Upper lobe of left lung (tissue), 4 donors: ENCODE measurements at regions not wholly inside any gene's neighbourhood (a gene's known extent, or its start where the extent isn't known, plus 50 kb on each side); places are given as distances from the start of the nearest gene placed in this dataset.

Experiments used
- POLR2AphosphoS5 ChIP-seq, 2 donors: sonication (generic); formaldehyde crosslinking; IDR thresholded peaks; one replicate each; pipeline ENCODE4 v1.5.1; 2017; ENCODE audit warnings: antibody characterized with exemption in 2 of 2
- TF ChIP-seq, protein P1 (sequence below), 6 experiments: fragments of 450-650 bp in 4 of 6; fragments of 200-600 bp in 2 of 6; sonication (generic) in 2 of 6; IDR thresholded peaks; one replicate each; pipeline ENCODE4 v1.5.1; 2016 to 2019; ENCODE audit warnings: antibody characterized with exemption in 6 of 6

DNA sequence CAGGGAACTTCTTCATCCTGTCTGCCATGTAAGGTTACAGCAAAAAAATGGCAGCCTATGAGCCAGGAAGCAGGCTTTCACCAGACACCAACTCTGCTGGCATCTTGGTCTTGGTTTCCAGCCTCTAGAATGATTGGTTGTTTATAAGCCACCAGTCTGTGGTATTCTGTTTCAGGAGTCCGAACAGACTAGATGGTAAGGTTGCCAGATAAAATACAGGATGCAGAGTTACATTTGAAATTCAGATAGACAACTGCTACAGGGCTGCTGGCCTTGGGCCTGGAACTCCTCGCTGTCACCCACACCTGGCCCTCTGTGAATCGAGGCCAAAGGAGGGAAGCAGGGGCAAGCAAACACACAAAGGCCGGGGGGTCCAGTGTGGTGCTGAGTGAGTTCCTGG lies 478.8 kb upstream of the CCL2 start:
- TF ChIP-seq, protein P1, sequence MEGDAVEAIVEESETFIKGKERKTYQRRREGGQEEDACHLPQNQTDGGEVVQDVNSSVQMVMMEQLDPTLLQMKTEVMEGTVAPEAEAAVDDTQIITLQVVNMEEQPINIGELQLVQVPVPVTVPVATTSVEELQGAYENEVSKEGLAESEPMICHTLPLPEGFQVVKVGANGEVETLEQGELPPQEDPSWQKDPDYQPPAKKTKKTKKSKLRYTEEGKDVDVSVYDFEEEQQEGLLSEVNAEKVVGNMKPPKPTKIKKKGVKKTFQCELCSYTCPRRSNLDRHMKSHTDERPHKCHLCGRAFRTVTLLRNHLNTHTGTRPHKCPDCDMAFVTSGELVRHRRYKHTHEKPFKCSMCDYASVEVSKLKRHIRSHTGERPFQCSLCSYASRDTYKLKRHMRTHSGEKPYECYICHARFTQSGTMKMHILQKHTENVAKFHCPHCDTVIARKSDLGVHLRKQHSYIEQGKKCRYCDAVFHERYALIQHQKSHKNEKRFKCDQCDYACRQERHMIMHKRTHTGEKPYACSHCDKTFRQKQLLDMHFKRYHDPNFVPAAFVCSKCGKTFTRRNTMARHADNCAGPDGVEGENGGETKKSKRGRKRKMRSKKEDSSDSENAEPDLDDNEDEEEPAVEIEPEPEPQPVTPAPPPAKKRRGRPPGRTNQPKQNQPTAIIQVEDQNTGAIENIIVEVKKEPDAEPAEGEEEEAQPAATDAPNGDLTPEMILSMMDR (IDR thresholded peaks at IDR 0.05), result no peak
- TF ChIP-seq POLR2AphosphoS5 (IDR thresholded peaks at IDR 0.05), result no peak
